Liver (tissue), 8 donors: ENCODE measurements at regions not wholly inside any gene's neighbourhood (a gene's known extent, or its start where the extent isn't known, plus 50 kb on each side); places are given as distances from the start of the nearest gene placed in this dataset.

Source experiments
- DNase-seq: peaks from one replicate; pipeline ENCODE4 v3.0.0-alpha.2; 2017; ENCODE audit warnings: low spot score
- H3K27ac ChIP-seq, 2 donors: one replicate each; pipeline ENCODE4 v1.7.0; 2013; ENCODE audit warnings: inconsistent platforms in 2 of 2, low read length in 2 of 2, control low read depth in 1 of 2, low read depth in 1 of 2, mild to moderate bottlenecking in 1 of 2
- H3K27me3 ChIP-seq, 4 donors: one replicate each; pipeline versions ENCODE4 v1.6.1 to v1.7.0; 2013; ENCODE audit warnings: low read length in 3 of 4, inconsistent platforms in 1 of 4, mild to moderate bottlenecking in 1 of 4, moderate library complexity in 1 of 4; ENCODE audit not compliant: control insufficient read depth in 4 of 4, insufficient read depth in 4 of 4
- H3K36me3 ChIP-seq, 4 donors: one replicate each; pipeline versions ENCODE4 v1.6.1 to v1.7.0; 2013; ENCODE audit warnings: low read length in 3 of 4, mild to moderate bottlenecking in 3 of 4, low read depth in 1 of 4, moderate library complexity in 1 of 4; ENCODE audit not compliant: control insufficient read depth in 4 of 4, insufficient read depth in 3 of 4
- H3K4me1 ChIP-seq, 4 donors: one replicate each; pipeline versions ENCODE4 v1.6.1 to v1.7.0; 2013; ENCODE audit warnings: low read length in 3 of 4, mild to moderate bottlenecking in 3 of 4, moderate library complexity in 1 of 4; ENCODE audit not compliant: control insufficient read depth in 4 of 4, insufficient read depth in 4 of 4
- H3K4me3 ChIP-seq, 3 donors: one replicate each; pipeline versions ENCODE4 v1.6.1 to v1.7.0; 2013; ENCODE audit warnings: low read length in 3 of 3, control low read depth in 1 of 3, low read depth in 1 of 3, mild to moderate bottlenecking in 1 of 3
- H3K9ac ChIP-seq, 2 donors: one replicate each; pipeline ENCODE4 v1.7.0; 2013; ENCODE audit warnings: low read length in 2 of 2, mild to moderate bottlenecking in 2 of 2, moderate library complexity in 2 of 2, control low read depth in 1 of 2, low read depth in 1 of 2
- H3K9me3 ChIP-seq, 4 donors: one replicate each; pipeline versions ENCODE4 v1.6.1 to v1.7.0; 2013; ENCODE audit warnings: low read length in 3 of 4; ENCODE audit not compliant: control insufficient read depth in 4 of 4
- EGR1 ChIP-seq, 2 donors: IDR thresholded peaks; 2 replicates each; pipeline ENCODE4 v1.6.1; 2016 to 2018; ENCODE audit warnings: antibody characterized with exemption in 2 of 2, low read depth in 2 of 2
- FOXA1 ChIP-seq: IDR thresholded peaks from 2 replicates; pipeline ENCODE4 v1.6.1; 2016; ENCODE audit warnings: antibody characterized with exemption
- FOXA2 ChIP-seq: IDR thresholded peaks from 2 replicates; pipeline ENCODE4 v1.6.1; 2016; ENCODE audit warnings: antibody characterized with exemption
- HNF4A ChIP-seq, 2 donors: conservative IDR thresholded peaks; 2 replicates each; pipeline ENCODE4 v1.6.1; 2016; ENCODE audit warnings: antibody characterized with exemption in 2 of 2, mild to moderate bottlenecking in 2 of 2
- HNF4G ChIP-seq: IDR thresholded peaks from 2 replicates; pipeline ENCODE4 v1.6.1; 2016; ENCODE audit warnings: antibody characterized with exemption
- NR2F2 ChIP-seq: IDR thresholded peaks from 2 replicates; pipeline ENCODE4 v1.6.1; 2016; ENCODE audit warnings: antibody characterized with exemption
- RAD21 ChIP-seq, 2 donors: IDR thresholded peaks; 2 replicates each; pipeline ENCODE4 v1.6.1; 2016; ENCODE audit warnings: antibody characterized with exemption in 2 of 2, mild to moderate bottlenecking in 2 of 2
- RXRA ChIP-seq, 2 donors: IDR thresholded peaks; 2 replicates each; pipeline ENCODE4 v1.6.1; 2017 to 2018; ENCODE audit warnings: antibody characterized with exemption in 2 of 2, mild to moderate bottlenecking in 1 of 2
- TAF1 ChIP-seq: conservative IDR thresholded peaks from 2 replicates; pipeline ENCODE4 v1.6.1; 2016; ENCODE audit warnings: antibody characterized with exemption, mild to moderate bottlenecking
- YY1 ChIP-seq: IDR thresholded peaks from 2 replicates; pipeline ENCODE4 v1.6.1; 2016; ENCODE audit warnings: antibody characterized with exemption, mild to moderate bottlenecking
- WGBS: extraction: QIAGEN DNeasy Blood & Tissue Kit; methylation state at CpG from one replicate; pipeline ENCODE4 v1.1.7; 2013; 5-methylcytosine and 5-hydroxymethylcytosine counted together
- TF ChIP-seq, protein P1 (sequence below): IDR thresholded peaks from 2 replicates; pipeline ENCODE4 v1.6.1; 2016; ENCODE audit warnings: antibody characterized with exemption
- TF ChIP-seq, protein P2 (sequence below): IDR thresholded peaks from 2 replicates; pipeline ENCODE4 v1.6.1; 2016; ENCODE audit warnings: antibody characterized with exemption, mild to moderate bottlenecking
- TF ChIP-seq, protein P3 (sequence below): fragments of 150-350 bp; IDR thresholded peaks from 2 replicates; pipeline ENCODE4 v1.5.1; 2017; ENCODE audit warnings: improper control_type of control experiment, low read depth, low read length; ENCODE audit not compliant: missing input control
- TF ChIP-seq, protein P4 (sequence below): IDR thresholded peaks from 2 replicates; pipeline ENCODE4 v1.6.1; 2016; ENCODE audit warnings: antibody characterized with exemption
- donor health status: healthy.
- donor health status: healthy.
- donor health status: healthy.
- donor health status: healthy.
- donor health status: healthy.

DNA sequence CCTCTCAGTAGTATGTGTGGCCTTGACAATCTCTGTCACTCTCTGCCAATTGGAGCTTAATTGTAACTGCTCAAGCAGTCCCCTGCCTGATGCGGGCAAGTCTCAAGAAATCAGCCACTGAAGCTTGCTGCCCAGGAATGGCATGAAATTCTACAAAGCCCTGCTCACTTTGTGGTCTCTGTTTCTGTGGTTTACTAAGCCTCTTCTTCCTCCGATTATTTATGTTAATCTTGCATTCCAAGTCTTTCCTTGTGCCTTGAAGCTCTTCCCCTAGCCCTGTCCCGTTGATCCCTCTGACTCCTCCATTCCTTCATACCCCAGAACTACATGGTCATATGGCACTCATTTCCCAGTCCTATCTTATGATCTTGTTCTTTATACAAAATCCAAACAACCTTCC lies 489.3 kb upstream of the CHST9 start:
- H3K36me3 ChIP-seq, result no peaks in the 10 kb centered on the region
- no peaks in the 10 kb centered on the region for H3K9me3 ChIP-seq

DNA sequence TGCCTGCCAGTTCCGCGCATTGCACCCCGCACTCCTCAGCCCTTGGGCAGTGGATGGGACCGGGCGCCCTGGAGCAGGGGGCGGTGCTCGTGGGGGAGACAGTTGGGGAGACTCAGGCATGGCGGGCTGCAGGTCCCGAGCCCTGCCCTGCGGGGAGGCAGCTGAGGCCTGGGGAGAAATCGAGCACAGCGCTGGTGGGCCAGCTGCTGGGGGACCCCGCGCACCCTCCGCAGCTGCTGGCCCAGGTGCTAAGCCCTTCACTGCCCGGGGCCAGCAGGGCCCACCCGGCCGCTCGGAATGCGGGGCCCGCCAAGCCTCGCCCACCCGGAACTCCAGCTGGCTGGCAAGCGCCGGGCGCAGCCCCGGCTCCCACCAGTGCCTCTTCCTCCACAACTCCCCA lies 488.8 kb upstream of the CHST9 start:
- H3K27ac ChIP-seq, result no peak overlapping the region
- no peak overlapping the region for H3K9ac ChIP-seq
- WGBS, result 95% methylated on average over 27 of the region's 27 CpGs
- H3K36me3 ChIP-seq, result no peaks in the 10 kb centered on the region
- no peaks in the 10 kb centered on the region for H3K27me3 ChIP-seq
- no peak for DNase-seq
- no peaks in the 10 kb centered on the region for H3K9me3 ChIP-seq
- no peak overlapping the region for H3K4me3 ChIP-seq
- no peak for TF ChIP-seq RXRA (IDR thresholded peaks at IDR 0.05)
- no peak for TF ChIP-seq HNF4G
- TF ChIP-seq FOXA1, result no peak
- TF ChIP-seq, protein P1, sequence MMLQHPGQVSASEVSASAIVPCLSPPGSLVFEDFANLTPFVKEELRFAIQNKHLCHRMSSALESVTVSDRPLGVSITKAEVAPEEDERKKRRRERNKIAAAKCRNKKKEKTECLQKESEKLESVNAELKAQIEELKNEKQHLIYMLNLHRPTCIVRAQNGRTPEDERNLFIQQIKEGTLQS, result no peak
- no peak for TF ChIP-seq FOXA2
- TF ChIP-seq YY1, result no peak
- no peak for TF ChIP-seq EGR1 (IDR thresholded peaks at IDR 0.05; ENCODE audit: low read depth in 2 of 2)
- no peak for TF ChIP-seq NR2F2
- no peak for TF ChIP-seq RAD21 (IDR thresholded peaks at IDR 0.05)
- TF ChIP-seq, protein P2, sequence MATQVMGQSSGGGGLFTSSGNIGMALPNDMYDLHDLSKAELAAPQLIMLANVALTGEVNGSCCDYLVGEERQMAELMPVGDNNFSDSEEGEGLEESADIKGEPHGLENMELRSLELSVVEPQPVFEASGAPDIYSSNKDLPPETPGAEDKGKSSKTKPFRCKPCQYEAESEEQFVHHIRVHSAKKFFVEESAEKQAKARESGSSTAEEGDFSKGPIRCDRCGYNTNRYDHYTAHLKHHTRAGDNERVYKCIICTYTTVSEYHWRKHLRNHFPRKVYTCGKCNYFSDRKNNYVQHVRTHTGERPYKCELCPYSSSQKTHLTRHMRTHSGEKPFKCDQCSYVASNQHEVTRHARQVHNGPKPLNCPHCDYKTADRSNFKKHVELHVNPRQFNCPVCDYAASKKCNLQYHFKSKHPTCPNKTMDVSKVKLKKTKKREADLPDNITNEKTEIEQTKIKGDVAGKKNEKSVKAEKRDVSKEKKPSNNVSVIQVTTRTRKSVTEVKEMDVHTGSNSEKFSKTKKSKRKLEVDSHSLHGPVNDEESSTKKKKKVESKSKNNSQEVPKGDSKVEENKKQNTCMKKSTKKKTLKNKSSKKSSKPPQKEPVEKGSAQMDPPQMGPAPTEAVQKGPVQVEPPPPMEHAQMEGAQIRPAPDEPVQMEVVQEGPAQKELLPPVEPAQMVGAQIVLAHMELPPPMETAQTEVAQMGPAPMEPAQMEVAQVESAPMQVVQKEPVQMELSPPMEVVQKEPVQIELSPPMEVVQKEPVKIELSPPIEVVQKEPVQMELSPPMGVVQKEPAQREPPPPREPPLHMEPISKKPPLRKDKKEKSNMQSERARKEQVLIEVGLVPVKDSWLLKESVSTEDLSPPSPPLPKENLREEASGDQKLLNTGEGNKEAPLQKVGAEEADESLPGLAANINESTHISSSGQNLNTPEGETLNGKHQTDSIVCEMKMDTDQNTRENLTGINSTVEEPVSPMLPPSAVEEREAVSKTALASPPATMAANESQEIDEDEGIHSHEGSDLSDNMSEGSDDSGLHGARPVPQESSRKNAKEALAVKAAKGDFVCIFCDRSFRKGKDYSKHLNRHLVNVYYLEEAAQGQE, result no peak
- TF ChIP-seq, protein P3, sequence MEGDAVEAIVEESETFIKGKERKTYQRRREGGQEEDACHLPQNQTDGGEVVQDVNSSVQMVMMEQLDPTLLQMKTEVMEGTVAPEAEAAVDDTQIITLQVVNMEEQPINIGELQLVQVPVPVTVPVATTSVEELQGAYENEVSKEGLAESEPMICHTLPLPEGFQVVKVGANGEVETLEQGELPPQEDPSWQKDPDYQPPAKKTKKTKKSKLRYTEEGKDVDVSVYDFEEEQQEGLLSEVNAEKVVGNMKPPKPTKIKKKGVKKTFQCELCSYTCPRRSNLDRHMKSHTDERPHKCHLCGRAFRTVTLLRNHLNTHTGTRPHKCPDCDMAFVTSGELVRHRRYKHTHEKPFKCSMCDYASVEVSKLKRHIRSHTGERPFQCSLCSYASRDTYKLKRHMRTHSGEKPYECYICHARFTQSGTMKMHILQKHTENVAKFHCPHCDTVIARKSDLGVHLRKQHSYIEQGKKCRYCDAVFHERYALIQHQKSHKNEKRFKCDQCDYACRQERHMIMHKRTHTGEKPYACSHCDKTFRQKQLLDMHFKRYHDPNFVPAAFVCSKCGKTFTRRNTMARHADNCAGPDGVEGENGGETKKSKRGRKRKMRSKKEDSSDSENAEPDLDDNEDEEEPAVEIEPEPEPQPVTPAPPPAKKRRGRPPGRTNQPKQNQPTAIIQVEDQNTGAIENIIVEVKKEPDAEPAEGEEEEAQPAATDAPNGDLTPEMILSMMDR, result no peak
- TF ChIP-seq, protein P4, sequence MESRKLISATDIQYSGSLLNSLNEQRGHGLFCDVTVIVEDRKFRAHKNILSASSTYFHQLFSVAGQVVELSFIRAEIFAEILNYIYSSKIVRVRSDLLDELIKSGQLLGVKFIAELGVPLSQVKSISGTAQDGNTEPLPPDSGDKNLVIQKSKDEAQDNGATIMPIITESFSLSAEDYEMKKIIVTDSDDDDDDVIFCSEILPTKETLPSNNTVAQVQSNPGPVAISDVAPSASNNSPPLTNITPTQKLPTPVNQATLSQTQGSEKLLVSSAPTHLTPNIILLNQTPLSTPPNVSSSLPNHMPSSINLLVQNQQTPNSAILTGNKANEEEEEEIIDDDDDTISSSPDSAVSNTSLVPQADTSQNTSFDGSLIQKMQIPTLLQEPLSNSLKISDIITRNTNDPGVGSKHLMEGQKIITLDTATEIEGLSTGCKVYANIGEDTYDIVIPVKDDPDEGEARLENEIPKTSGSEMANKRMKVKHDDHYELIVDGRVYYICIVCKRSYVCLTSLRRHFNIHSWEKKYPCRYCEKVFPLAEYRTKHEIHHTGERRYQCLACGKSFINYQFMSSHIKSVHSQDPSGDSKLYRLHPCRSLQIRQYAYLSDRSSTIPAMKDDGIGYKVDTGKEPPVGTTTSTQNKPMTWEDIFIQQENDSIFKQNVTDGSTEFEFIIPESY, result no peak
- TF ChIP-seq HNF4A (conservative IDR thresholded peaks at IDR 0.05), result no peak
- H3K4me1 ChIP-seq, result no peaks in the 10 kb centered on the region

More for the DNA sequence above, 489.3 kb upstream of the CHST9 start:
- no peaks in the 10 kb centered on the region for H3K27me3 ChIP-seq
- no peak overlapping the region for H3K9ac ChIP-seq
- H3K27ac ChIP-seq, result no peak overlapping the region
- no peak for TF ChIP-seq FOXA1
- TF ChIP-seq, protein P3, result no peak
- TF ChIP-seq TAF1, result no peak
- no peak for TF ChIP-seq NR2F2
- 91% methylated on average over 3 of the region's 3 CpGs for WGBS
- no peak for DNase-seq
- H3K4me1 ChIP-seq, result no peaks in the 10 kb centered on the region
- no peak overlapping the region for H3K4me3 ChIP-seq
